Astrocyte of the spinal cord (primary cell): ENCODE measurements at regions not wholly inside any gene's neighbourhood (a gene's known extent, or its start where the extent isn't known, plus 50 kb on each side); places are given as distances from the start of the nearest gene placed in this dataset.

Experiments
- DNase-seq: peaks from one replicate; pipeline ENCODE4 v3.0.0; 2011; ENCODE audit warnings: low read depth, low spot score
- H3K4me3 ChIP-seq: 2 replicates; pipeline ENCODE4 v1.5.1; 2011; ENCODE audit warnings: low read depth, mild to moderate bottlenecking, low read length, moderate library complexity
- CTCF ChIP-seq: IDR thresholded peaks from 2 replicates; pipeline ENCODE4 v1.5.1; 2012; ENCODE audit warnings: low read depth, mild to moderate bottlenecking, low read length, inconsistent platforms
- in situ Hi-C: cut with HindIII; loops from 2 replicates; pipeline ENCODE4 v1.10.0; 2017; ENCODE audit warnings: low sequenced_read_pairs

- in situ Hi-C loops, result no loop called here
- no peak overlapping the region for H3K4me3 ChIP-seq
- no peak for TF ChIP-seq CTCF
- DNase-seq, result no peak
Observed at GRCh38 chr2:192775459-192776262, 580.9 kb upstream of the TMEFF2 start.

- in situ Hi-C loops, result no loop called here
Observed at GRCh38 chr2:192775011-192775410, 580.3 kb upstream of the TMEFF2 start.

DNA sequence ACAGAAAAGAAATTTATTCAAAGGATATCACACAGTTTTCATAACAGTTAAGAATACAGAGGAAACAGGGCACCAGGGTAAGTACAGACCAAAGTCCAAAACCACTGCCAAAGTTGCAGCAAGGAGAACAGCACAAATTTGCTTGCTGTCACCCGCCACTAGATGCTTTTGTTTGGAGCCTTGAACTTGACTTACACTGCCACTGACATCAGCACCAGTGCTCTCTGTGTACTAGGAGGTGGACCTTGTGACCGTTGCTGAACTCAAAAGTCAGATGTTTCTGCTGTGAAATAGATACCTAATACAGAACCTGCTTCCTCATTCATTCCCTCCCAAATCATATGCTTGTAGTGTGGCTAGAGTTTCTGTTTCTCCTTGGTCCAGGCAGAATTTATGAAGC, 578.3 kb upstream of the TMEFF2 start:
- in situ Hi-C loops, result no loop called here
- no peak for TF ChIP-seq CTCF
- no peak for DNase-seq
- no peak overlapping the region for H3K4me3 ChIP-seq

More at GRCh38 chr2:192775011-192775410, 580.3 kb upstream of the TMEFF2 start:
- no peak overlapping the region for H3K4me3 ChIP-seq
- no peak for DNase-seq
- TF ChIP-seq CTCF, result no peak

- in situ Hi-C loops, result no loop called here
- DNase-seq, result peak; percentile 21
- TF ChIP-seq CTCF, result peak; percentile 38
- no peak overlapping the region for H3K4me3 ChIP-seq
Observed at GRCh38 chr2:192749611-192750200, 555.0 kb upstream of the TMEFF2 start.

- in situ Hi-C loops, result no loop called here
- DNase-seq, result no peak
- peak; percentile 26 for TF ChIP-seq CTCF
- H3K4me3 ChIP-seq, result no peak overlapping the region
Observed at GRCh38 chr2:192741889-192742288, 547.2 kb upstream of the TMEFF2 start.

DNA sequence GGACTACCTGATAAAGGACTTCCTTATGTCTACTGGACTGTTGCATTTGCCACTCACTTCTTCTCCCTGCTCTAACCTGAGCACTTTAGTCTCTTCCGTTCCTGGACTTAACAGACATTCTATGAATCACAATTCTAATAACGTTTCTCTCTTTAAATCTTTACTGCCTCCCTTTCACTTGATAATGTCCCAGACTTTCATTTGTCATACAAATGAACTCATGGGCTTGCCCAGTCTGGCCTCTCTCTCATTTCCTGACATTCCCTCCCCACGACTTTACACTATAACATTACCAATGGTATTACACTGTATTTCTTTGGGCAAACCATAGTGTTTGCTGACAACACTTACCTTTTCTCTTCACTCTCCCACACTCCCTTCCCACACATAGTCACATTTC, 540.7 kb upstream of the TMEFF2 start:
- H3K4me3 ChIP-seq, result no peak overlapping the region
- in situ Hi-C loops, result no loop called here
- DNase-seq, result no peak
- no peak for TF ChIP-seq CTCF
